Left ventricle myocardium inferior (tissue), 1 donor: ENCODE measurements at regions not wholly inside any gene's neighbourhood (a gene's known extent, or its start where the extent isn't known, plus 50 kb on each side); places are given as distances from the start of the nearest gene placed in this dataset.

Source experiments
- DNase-seq: peaks from one replicate; pipeline ENCODE4 v3.0.0-alpha.2; 2020
- H3K27ac ChIP-seq: fragments of 200-600 bp; replicated peaks from 2 replicates; pipeline ENCODE4 v1.8.0; 2021
- H3K27me3 ChIP-seq: fragments of 200-600 bp; 2 replicates; pipeline ENCODE4 v1.8.0; 2021; ENCODE audit warnings: low read depth
- H3K36me3 ChIP-seq: fragments of 200-600 bp; 2 replicates; pipeline ENCODE4 v1.8.0; 2021
- H3K4me1 ChIP-seq: fragments of 200-600 bp; 2 replicates; pipeline ENCODE4 v1.8.0; 2021
- H3K4me3 ChIP-seq: fragments of 200-600 bp; 2 replicates; pipeline ENCODE4 v1.8.0; 2021; ENCODE audit warnings: mild to moderate bottlenecking, moderate library complexity
- H3K9me3 ChIP-seq: fragments of 200-600 bp; replicated peaks from 2 replicates; pipeline ENCODE4 v1.8.0; 2021
- CTCF ChIP-seq: fragments of 200-600 bp; IDR thresholded peaks from 2 replicates; pipeline ENCODE4 v1.8.0; 2021; ENCODE audit warnings: antibody characterized with exemption, mild to moderate bottlenecking, borderline replicate concordance
- intact Hi-C: fragments of 100-400 bp; cut with micrococcal nuclease; formaldehyde crosslinking; loops from one replicate; pipeline ENCODE4 v1.11.0; 2022
- donor health status: DM: no; HTN: yes; CAD: no; lungs with severe emphysema.

DNA sequence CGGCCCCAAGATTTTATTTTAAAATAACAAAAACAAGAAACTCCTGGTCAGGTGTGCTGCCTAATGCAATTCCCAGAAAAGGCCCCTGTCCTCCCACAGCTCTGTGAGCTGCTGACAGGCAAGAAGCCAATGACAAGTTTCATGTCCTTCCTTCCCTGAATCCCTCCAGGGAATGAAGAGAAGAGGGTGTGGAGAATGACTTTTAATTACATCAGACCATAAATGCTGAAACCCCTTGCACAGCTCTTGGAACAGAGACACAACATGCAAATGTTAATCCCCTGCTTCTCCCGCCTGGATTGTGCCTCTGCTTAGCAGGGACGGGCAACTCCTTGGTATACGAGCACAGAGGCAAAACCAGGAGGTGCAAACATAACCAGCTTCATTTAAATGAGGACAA is 228.1 kb upstream of the CAMK1G start:
- no peak for DNase-seq
- intact Hi-C loops = no loop called here
- no peak overlapping the region for H3K27ac ChIP-seq
- H3K4me1 ChIP-seq = peaks cover 9% of the 10 kb centered on the region
- H3K9me3 ChIP-seq = no peaks in the 10 kb centered on the region
- no peak for TF ChIP-seq CTCF
- peaks cover 15% of the 10 kb centered on the region for H3K27me3 ChIP-seq
- H3K36me3 ChIP-seq = no peaks in the 10 kb centered on the region
- no peak overlapping the region for H3K4me3 ChIP-seq

GRCh38 chr1:209356976-209357377 is 226.5 kb upstream of the CAMK1G start:
- Histone ChIP-seq H3K27ac (no peak overlapping the region), H3K4me3 (no peak overlapping the region), H3K27me3 (peaks cover 21% of the 10 kb centered on the region), H3K4me1 (peaks cover 9% of the 10 kb centered on the region), H3K36me3 (no peaks in the 10 kb centered on the region), H3K9me3 (no peaks in the 10 kb centered on the region)
- no peak for TF ChIP-seq CTCF
- intact Hi-C loops = no loop called here
- no peak for DNase-seq

DNA sequence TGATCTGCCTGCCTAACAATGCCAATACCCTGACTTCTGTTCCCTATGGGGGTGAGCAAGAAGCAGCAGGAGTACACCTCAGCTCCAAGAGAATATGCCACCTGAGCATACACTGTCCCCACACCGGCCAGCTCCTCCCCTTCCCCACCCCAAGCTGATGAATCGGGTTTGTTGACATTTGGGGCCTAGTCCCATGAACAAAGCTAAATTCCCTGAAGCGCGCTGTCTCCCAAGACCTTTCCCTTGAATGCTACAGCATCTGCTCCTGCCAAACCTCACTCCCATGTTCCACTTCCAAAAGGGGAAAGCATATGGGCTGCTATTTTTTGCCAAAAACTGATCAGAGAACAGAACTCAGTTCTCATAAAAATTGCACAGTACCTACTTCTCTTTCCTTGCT is 220.4 kb upstream of the CAMK1G start:
- TF ChIP-seq CTCF = no peak
- intact Hi-C loops = no loop called here
- no peaks in the 10 kb centered on the region for H3K4me1 ChIP-seq

DNA sequence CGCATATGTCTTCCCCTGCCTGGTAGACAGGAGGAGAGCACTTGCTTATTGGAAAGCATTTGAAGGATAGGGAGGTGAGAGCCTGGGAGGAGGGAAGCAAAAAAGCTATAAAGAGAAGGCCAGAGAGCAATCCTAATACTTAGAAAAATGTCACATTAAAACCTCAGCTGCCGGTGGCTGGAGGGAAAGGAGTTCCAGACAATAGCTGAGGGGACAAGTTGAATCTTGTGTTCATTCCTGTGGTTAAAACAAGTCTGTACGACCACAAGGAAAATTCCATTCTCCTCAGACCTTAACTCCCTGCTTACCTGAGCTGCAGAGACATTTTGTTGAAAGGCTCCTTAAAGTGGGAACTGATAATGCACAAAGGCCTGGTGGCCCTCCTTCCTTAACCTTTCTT is 218.8 kb upstream of the CAMK1G start:
- Histone ChIP-seq H3K27ac (no peak overlapping the region), H3K9me3 (no peaks in the 10 kb centered on the region), H3K4me3 (no peak overlapping the region), H3K4me1 (peaks cover 6% of the 10 kb centered on the region), H3K36me3 (no peaks in the 10 kb centered on the region), H3K27me3 (peaks cover 20% of the 10 kb centered on the region)
- TF ChIP-seq CTCF = no peak
- no peak for DNase-seq
- intact Hi-C loops = no loop called here

More for the DNA sequence above, 220.4 kb upstream of the CAMK1G start:
- no peak for DNase-seq
- H3K27me3 ChIP-seq = peaks cover 26% of the 10 kb centered on the region
- no peaks in the 10 kb centered on the region for H3K9me3 ChIP-seq
- no peaks in the 10 kb centered on the region for H3K36me3 ChIP-seq
- H3K27ac ChIP-seq = no peak overlapping the region
- H3K4me3 ChIP-seq = no peak overlapping the region

DNA sequence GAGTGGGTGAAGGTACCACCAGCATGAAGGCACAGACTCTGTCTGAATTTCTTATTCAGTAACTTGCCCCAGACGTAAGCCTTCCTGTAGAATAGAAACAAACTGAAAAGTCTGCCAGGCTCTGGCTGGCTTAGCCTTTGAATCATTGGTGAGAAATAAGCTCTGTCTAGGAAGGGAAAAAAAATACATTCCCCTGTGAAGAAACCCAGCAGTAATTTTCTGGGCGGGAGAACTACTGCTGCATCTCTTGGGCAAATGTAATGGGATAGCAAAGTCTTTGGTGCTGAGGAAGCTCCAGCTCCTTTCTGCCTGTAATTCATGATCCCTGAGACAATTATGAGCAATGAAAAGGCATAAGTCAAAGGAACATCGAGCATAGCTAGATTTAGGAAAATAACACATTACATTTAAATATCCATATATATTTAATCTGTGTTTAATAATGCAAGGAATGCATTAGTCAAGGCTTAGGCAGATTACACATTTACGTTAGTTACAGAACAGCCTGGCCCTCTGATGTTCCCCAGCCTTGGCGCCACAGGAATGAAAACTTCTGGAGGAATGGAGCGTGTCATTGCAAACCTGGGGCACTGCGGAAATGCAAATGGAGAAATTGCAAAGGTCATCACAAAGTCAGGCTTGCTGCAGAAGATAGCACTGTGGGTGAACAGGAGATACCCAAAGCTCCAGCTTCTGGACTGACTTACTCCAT is 216.3 kb upstream of the CAMK1G start:
- Histone ChIP-seq H3K4me1 (peaks cover 6% of the 10 kb centered on the region), H3K9me3 (no peaks in the 10 kb centered on the region), H3K4me3 (no peak overlapping the region), H3K27me3 (peaks cover 7% of the 10 kb centered on the region), H3K36me3 (no peaks in the 10 kb centered on the region), H3K27ac (no peak overlapping the region)
- intact Hi-C loops = no loop called here
- DNase-seq = no peak
- TF ChIP-seq CTCF = no peak
